HCT116 (cell line): ENCODE measurements at regions not wholly inside any gene's neighbourhood (a gene's known extent, or its start where the extent isn't known, plus 50 kb on each side); places are given as distances from the start of the nearest gene placed in this dataset.

Experiments
- ATAC-seq: fragments of 200-7000 bp; cut with Tn5 transposase; 2 replicates; pipeline ENCODE4 v1.9.1; 2020; ENCODE audit warnings: mild to moderate bottlenecking, moderate library complexity
- BruUV-seq: library from RNA; stranded (reverse); fragments of 400-500 nt; replicated peaks from 2 replicates; lab custom pipeline; 2021; lab: Mats Ljungman, UMichigan
- CTCF ChIA-PET: fragments of 300-600 bp; sonication (Branson Sonifier 250); formaldehyde crosslinking; loops from one replicate; lab custom pipeline; 2021; ENCODE audit warnings: antibody characterized with exemption; lab: Charles Lee
- POLR2A ChIA-PET: fragments of 300-600, 350-600 bp; sonication (Branson Sonifier 250); formaldehyde crosslinking; loops from one replicate; lab custom pipeline; 2021; ENCODE audit warnings: antibody characterized with exemption; lab: Charles Lee
- RAD21 ChIA-PET, 2 experiments: fragments of 300-600 bp; sonication (Branson Sonifier 250); formaldehyde crosslinking; loops; one replicate each; lab custom pipeline; 2023; ENCODE audit warnings: low total read pairs in 2 of 2; ENCODE audit not compliant: uncharacterized antibody in 2 of 2, unreplicated experiment in 2 of 2, low non-redundant PET in 1 of 2; lab: Charles Lee
- DNase-seq: peaks from one replicate; pipeline ENCODE4 v3.0.0-alpha.2; 2010; ENCODE audit warnings: low read depth, low spot score
- H2AFZ ChIP-seq: fragments of 200-600 bp; shearing (Covaris generic), sonication (generic); 2 replicates; pipeline ENCODE4 v1.6.1; 2017; ENCODE audit warnings: low read depth, mixed run types, mixed read lengths, antibody characterized with exemption, low read length; ENCODE audit not compliant: poor library complexity, severe bottlenecking
- H3K27ac ChIP-seq: 2 replicates; pipeline ENCODE4 v1.5.1; 2012; ENCODE audit warnings: low read depth, low read length
- H3K27me3 ChIP-seq: fragments of 200-600 bp; sonication (generic); 2 replicates; pipeline ENCODE4 v1.6.1; 2016; ENCODE audit warnings: mixed run types, low read length, mixed read lengths; ENCODE audit not compliant: insufficient read depth
- H3K36me3 ChIP-seq, 2 experiments: fragments of 200-500 bp in 1 of 2; fragments of 200-600 bp in 1 of 2; sonication (Bioruptor generic) in 1 of 2; sonication (generic) in 1 of 2; 2 replicates each; pipeline versions ENCODE4 v1.5.1 to v1.6.1; 2014 to 2016; ENCODE audit warnings: low read length in 2 of 2, inconsistent platforms in 1 of 2, mixed read lengths in 1 of 2, mixed run types in 1 of 2; ENCODE audit not compliant: insufficient read depth in 2 of 2, control insufficient read depth in 1 of 2
- H3K4me1 ChIP-seq, 2 experiments: fragments of 200-600 bp in 1 of 2; sonication (generic) in 1 of 2; 2 replicates each; pipeline versions ENCODE4 v1.5.1 to v1.6.1; 2012 to 2017; ENCODE audit warnings: low read length in 2 of 2, inconsistent platforms in 1 of 2, mild to moderate bottlenecking in 1 of 2, mixed read lengths in 1 of 2, mixed run types in 1 of 2, moderate library complexity in 1 of 2; ENCODE audit not compliant: insufficient read depth in 2 of 2, control insufficient read depth in 1 of 2
- H3K4me2 ChIP-seq: fragments of 200-600 bp; sonication (generic); 2 replicates; pipeline ENCODE4 v1.6.1; 2017; ENCODE audit warnings: mixed run types, low read length, mixed read lengths
- H3K4me3 ChIP-seq, 2 experiments: fragments of 200-600 bp in 1 of 2; sonication (generic) in 1 of 2; replicated peaks in 1 of 2; 2 replicates each; pipeline ENCODE4 v1.5.1; 2011 to 2016; ENCODE audit warnings: low read length in 2 of 2, control low read depth in 1 of 2, low read depth in 1 of 2, mild to moderate bottlenecking in 1 of 2, mixed read lengths in 1 of 2, mixed run types in 1 of 2
- H3K79me2 ChIP-seq: fragments of 200-600 bp; sonication (generic); 2 replicates; pipeline ENCODE4 v1.6.1; 2017; ENCODE audit warnings: mild to moderate bottlenecking, mixed run types, low read length, moderate library complexity, mixed read lengths; ENCODE audit not compliant: insufficient read depth
- H3K9ac ChIP-seq: fragments of 200-600 bp; sonication (generic); 2 replicates; pipeline ENCODE4 v1.6.1; 2016; ENCODE audit warnings: low read length, mixed read lengths
- H3K9me2 ChIP-seq: fragments of 200-600 bp; sonication (generic), shearing (Covaris generic); 2 replicates; pipeline ENCODE4 v1.6.1; 2017; ENCODE audit warnings: mixed run types, mild to moderate bottlenecking, moderate library complexity; ENCODE audit not compliant: insufficient read depth
- H3K9me3 ChIP-seq, 2 experiments: fragments of 200-500 bp in 1 of 2; fragments of 200-600 bp in 1 of 2; sonication (Bioruptor generic) in 1 of 2; sonication (generic) in 1 of 2; 2 replicates each; pipeline ENCODE4 v1.6.1; 2014 to 2017; ENCODE audit warnings: low read length in 2 of 2, mixed read lengths in 2 of 2, inconsistent platforms in 1 of 2, low read depth in 1 of 2, mild to moderate bottlenecking in 1 of 2, mixed run types in 1 of 2, moderate library complexity in 1 of 2; ENCODE audit not compliant: control insufficient read depth in 1 of 2, insufficient read depth in 1 of 2
- H4K20me1 ChIP-seq: fragments of 200-600 bp; sonication (generic), shearing (Covaris generic); 2 replicates; pipeline ENCODE4 v1.6.1; 2017; ENCODE audit warnings: mixed run types, mild to moderate bottlenecking, moderate library complexity; ENCODE audit not compliant: insufficient read depth
- POLR2AphosphoS5 ChIP-seq: IDR thresholded peaks from 2 replicates; pipeline ENCODE4 v1.6.1; 2011; ENCODE audit warnings: mild to moderate bottlenecking, low read depth, low read length, moderate library complexity
- intact Hi-C: fragments of 100-400 bp; cut with micrococcal nuclease; formaldehyde crosslinking; loops from 2 replicates; pipeline ENCODE4 v1.10.0; 2022
- TF ChIP-seq, protein P1 (sequence below): IDR thresholded peaks from 2 replicates; pipeline ENCODE4 v1.6.1; 2012; ENCODE audit warnings: low read depth

DNA sequence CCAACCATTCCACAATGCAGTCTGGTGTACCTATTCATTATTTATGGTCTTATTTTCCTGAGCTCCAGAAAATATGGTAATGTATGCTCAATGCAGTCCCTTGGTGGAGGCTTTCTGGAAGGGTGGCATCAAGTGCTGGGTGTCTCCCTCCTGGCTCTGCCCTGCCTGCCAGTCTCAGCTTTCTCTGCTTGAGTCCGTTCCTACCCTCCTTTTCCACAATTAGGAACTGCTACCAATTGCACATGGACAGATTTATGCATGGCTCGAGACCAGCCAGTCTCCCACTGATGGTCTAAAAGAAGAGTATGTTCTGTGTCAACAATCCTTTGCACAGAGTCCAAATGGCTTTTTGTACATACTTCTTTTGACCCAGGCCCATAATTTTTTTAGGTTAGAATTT lies 189.8 kb downstream of the TLE1 start:
- Histone ChIP-seq H2AFZ (no peak overlapping the region), H3K79me2 (no peaks in the 10 kb centered on the region), H3K4me1 (no peaks in the 10 kb centered on the region), H3K27me3 (no peaks in the 10 kb centered on the region), H3K36me3 (no peaks in the 10 kb centered on the region), H4K20me1 (no peaks in the 10 kb centered on the region), H3K9ac (no peak overlapping the region), H3K4me3 (no peak overlapping the region), H3K4me2 (no peak overlapping the region), H3K9me2 (no peaks in the 10 kb centered on the region), H3K9me3 (no peaks in the 10 kb centered on the region), H3K27ac (no peak overlapping the region)
- POLR2A ChIA-PET: no interaction called here
- TF ChIP-seq POLR2AphosphoS5: no peak
- intact Hi-C loops: loop anchor here (10.0 kb wide), 1 partner anchor 55 kb away; no protein-coding TSS in a partner anchor
- no TSS peak for BruUV-seq
- DNase-seq (no peak), ATAC-seq (no peak)
- RAD21 ChIA-PET: no interaction called here
- CTCF ChIA-PET: no interaction called here

DNA sequence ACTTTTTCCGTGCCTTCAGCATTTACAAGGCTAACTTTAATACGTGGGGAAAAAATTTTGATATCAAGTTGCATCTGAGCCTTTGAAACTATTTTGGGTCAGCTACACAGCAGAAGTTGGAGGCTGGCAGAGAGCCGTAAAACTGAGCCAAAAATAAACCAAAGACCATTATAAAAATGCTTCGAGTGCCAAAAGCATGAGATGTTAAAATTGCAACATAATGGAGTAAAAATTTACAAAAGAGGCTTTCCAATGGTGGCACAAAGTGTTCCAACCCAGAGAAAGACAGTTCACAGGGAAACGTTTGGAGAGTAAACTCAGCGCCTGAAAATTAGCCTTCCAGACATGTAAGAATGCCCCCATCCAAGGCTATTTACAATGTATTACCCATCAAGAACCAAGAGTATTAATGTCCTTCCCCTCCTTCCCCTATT lies 190.3 kb downstream of the TLE1 start:
- DNase-seq: no peak
- no peaks in the 10 kb centered on the region for H3K36me3 ChIP-seq

More for the DNA sequence above, 190.3 kb downstream of the TLE1 start:
- POLR2A ChIA-PET: no interaction called here
- TF ChIP-seq, protein P1, sequence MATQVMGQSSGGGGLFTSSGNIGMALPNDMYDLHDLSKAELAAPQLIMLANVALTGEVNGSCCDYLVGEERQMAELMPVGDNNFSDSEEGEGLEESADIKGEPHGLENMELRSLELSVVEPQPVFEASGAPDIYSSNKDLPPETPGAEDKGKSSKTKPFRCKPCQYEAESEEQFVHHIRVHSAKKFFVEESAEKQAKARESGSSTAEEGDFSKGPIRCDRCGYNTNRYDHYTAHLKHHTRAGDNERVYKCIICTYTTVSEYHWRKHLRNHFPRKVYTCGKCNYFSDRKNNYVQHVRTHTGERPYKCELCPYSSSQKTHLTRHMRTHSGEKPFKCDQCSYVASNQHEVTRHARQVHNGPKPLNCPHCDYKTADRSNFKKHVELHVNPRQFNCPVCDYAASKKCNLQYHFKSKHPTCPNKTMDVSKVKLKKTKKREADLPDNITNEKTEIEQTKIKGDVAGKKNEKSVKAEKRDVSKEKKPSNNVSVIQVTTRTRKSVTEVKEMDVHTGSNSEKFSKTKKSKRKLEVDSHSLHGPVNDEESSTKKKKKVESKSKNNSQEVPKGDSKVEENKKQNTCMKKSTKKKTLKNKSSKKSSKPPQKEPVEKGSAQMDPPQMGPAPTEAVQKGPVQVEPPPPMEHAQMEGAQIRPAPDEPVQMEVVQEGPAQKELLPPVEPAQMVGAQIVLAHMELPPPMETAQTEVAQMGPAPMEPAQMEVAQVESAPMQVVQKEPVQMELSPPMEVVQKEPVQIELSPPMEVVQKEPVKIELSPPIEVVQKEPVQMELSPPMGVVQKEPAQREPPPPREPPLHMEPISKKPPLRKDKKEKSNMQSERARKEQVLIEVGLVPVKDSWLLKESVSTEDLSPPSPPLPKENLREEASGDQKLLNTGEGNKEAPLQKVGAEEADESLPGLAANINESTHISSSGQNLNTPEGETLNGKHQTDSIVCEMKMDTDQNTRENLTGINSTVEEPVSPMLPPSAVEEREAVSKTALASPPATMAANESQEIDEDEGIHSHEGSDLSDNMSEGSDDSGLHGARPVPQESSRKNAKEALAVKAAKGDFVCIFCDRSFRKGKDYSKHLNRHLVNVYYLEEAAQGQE: no peak
- TF ChIP-seq, all 23 proteins: peak for 0
- no TSS peak for BruUV-seq
- Histone ChIP-seq H3K9me3 (no peaks in the 10 kb centered on the region), H3K79me2 (no peaks in the 10 kb centered on the region), H3K4me1 (no peaks in the 10 kb centered on the region), H3K27ac (no peak overlapping the region), H3K9me2 (no peaks in the 10 kb centered on the region), H2AFZ (no peak overlapping the region), H3K9ac (no peak overlapping the region), H3K27me3 (no peaks in the 10 kb centered on the region), H3K4me3 (no peak overlapping the region), H4K20me1 (no peaks in the 10 kb centered on the region), H3K4me2 (no peak overlapping the region)
- no peak for ATAC-seq
- RAD21 ChIA-PET: no interaction called here
- CTCF ChIA-PET: no interaction called here
- intact Hi-C loops: loop anchor here (10.0 kb wide), 1 partner anchor 56 kb away; no protein-coding TSS in a partner anchor
